CD4-positive, alpha-beta memory T cell (primary cell): ENCODE measurements at regions not wholly inside any gene's neighbourhood (a gene's known extent, or its start where the extent isn't known, plus 50 kb on each side); places are given as distances from the start of the nearest gene placed in this dataset.

Experiments used
- CTCF ChIA-PET: fragments of 350-600 bp; sonication (Branson Sonifier 250); formaldehyde crosslinking; loops from one replicate; lab custom pipeline; 2021; ENCODE audit warnings: inconsistent platforms; ENCODE audit not compliant: partially characterized antibody; lab: Charles Lee
- POLR2A ChIA-PET: fragments of 350-600 bp; sonication (Branson Sonifier 250); formaldehyde crosslinking; loops from one replicate; lab custom pipeline; 2021; ENCODE audit not compliant: partially characterized antibody; lab: Charles Lee
- DNase-seq, 5 donors: peaks; one replicate each; pipeline versions ENCODE4 v3.0.0 to v3.0.0-alpha.2; 2020 to 2022; ENCODE audit warnings: mixed read lengths in 1 of 5
- H3K27ac ChIP-seq: one replicate; pipeline ENCODE4 v1.7.0; 2013; ENCODE audit warnings: low read depth, low read length
- H3K27me3 ChIP-seq: 2 replicates; pipeline ENCODE4 v1.7.0; 2013; ENCODE audit warnings: mild to moderate bottlenecking, low read length, moderate library complexity; ENCODE audit not compliant: insufficient read depth
- H3K36me3 ChIP-seq: 2 replicates; pipeline ENCODE4 v1.7.0; 2013; ENCODE audit warnings: mild to moderate bottlenecking, low read length, moderate library complexity; ENCODE audit not compliant: insufficient read depth
- H3K4me1 ChIP-seq: 2 replicates; pipeline ENCODE4 v1.7.0; 2013; ENCODE audit warnings: mild to moderate bottlenecking, low read length, moderate library complexity; ENCODE audit not compliant: insufficient read depth
- H3K4me3 ChIP-seq, 2 donors: one replicate each; pipeline ENCODE4 v1.7.0; 2013; ENCODE audit warnings: low read length in 2 of 2, mild to moderate bottlenecking in 1 of 2
- H3K9me3 ChIP-seq, 2 donors: one replicate each; pipeline ENCODE4 v1.7.0; 2013; ENCODE audit warnings: low read length in 2 of 2, control low read depth in 1 of 2; ENCODE audit not compliant: control insufficient read depth in 1 of 2
- H3K27ac Mint-ChIP-seq, 7 donors: one replicate each; pipeline ENCODE4 v1.8.0; 2020 to 2021; ENCODE audit warnings: mixed read lengths in 7 of 7, mild to moderate bottlenecking in 6 of 7, inconsistent platforms in 3 of 7, moderate library complexity in 3 of 7
- H3K27me3 Mint-ChIP-seq, 2 donors: one replicate each; pipeline ENCODE4 v1.8.0; 2020 to 2021; ENCODE audit warnings: mixed read lengths in 2 of 2
- H3K36me3 Mint-ChIP-seq, 2 donors: one replicate each; pipeline ENCODE4 v1.8.0; 2020 to 2021; ENCODE audit warnings: mixed read lengths in 2 of 2, inconsistent platforms in 1 of 2, mild to moderate bottlenecking in 1 of 2
- H3K4me1 Mint-ChIP-seq, 4 donors: one replicate each; pipeline ENCODE4 v1.8.0; 2020 to 2021; ENCODE audit warnings: mixed read lengths in 4 of 4, mild to moderate bottlenecking in 1 of 4
- H3K4me3 Mint-ChIP-seq, 8 donors: one replicate each; pipeline ENCODE4 v1.8.0; 2020 to 2021; ENCODE audit warnings: mixed read lengths in 8 of 8, mild to moderate bottlenecking in 7 of 8, moderate library complexity in 6 of 8, inconsistent platforms in 3 of 8
- H3K9me3 Mint-ChIP-seq, 8 donors: one replicate each; pipeline ENCODE4 v1.8.0; 2020 to 2021; ENCODE audit warnings: mixed read lengths in 8 of 8, mild to moderate bottlenecking in 5 of 8, inconsistent platforms in 3 of 8, moderate library complexity in 1 of 8
- intact Hi-C: fragments of 100-400 bp; cut with micrococcal nuclease; formaldehyde crosslinking; loops from one replicate; pipeline ENCODE4 v1.15.1; 2023

DNA sequence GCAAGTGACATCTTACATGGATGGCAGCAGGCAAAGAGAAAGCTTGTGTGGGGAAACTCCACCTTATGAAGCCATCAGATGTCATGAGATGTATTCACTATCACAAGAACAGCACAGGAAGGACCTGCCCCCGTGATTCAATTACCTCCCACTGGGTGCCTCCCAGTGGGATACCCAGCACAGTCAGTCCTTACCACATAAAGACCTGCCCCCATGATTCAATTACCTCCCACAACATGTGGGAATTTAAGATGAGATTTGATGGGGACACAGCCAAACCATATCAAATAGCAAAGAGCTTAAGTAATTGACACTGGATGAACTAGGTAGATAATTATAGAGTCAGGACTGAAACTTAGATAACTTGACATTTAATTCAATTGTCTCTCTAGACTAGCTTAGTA, 85.6 kb downstream of the SLIT2 start:
- peaks cover 0 to 7% (median 3%) of the 10 kb centered on the region in 8 donors for H3K9me3 Mint-ChIP-seq
- H3K36me3 ChIP-seq, result no peaks in the 10 kb centered on the region
- ChIA-PET CTCF (no interaction called here), POLR2A (no interaction called here)
- no peaks in the 10 kb centered on the region for H3K36me3 Mint-ChIP-seq
- no peak for DNase-seq
- H3K4me1 ChIP-seq, result no peaks in the 10 kb centered on the region
- no peaks in the 10 kb centered on the region for H3K4me1 Mint-ChIP-seq
- no peak overlapping the region for H3K27ac ChIP-seq
- no peak overlapping the region for H3K4me3 ChIP-seq
- no peaks in the 10 kb centered on the region for H3K27me3 Mint-ChIP-seq
- H3K27ac Mint-ChIP-seq, result no peak overlapping the region
- H3K27me3 ChIP-seq, result no peaks in the 10 kb centered on the region
- no peak overlapping the region for H3K4me3 Mint-ChIP-seq
- intact Hi-C loops, result no loop called here
- H3K9me3 ChIP-seq, result no peaks in the 10 kb centered on the region

DNA sequence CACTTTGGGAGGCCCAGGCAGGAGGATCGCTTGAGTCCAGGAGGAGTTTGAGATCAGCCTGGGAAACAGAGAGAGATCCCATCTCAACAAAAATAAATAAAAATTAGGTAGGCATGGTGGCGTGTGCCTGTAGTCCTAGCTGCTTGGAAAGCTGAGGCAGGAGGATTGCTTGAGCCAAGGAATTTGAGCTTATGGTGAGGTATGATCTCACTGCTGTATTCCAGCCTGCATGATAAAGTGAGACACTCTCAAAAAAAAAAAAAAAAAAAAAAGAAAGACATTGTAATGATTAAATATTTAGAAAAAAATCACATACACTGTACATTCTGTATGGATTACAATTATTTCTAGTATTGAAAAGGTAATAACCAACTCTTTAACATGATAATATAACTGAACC, 87.1 kb downstream of the SLIT2 start:
- no peak overlapping the region for H3K4me3 Mint-ChIP-seq
- no peaks in the 10 kb centered on the region for H3K27me3 ChIP-seq
- no peaks in the 10 kb centered on the region for H3K4me1 ChIP-seq
- H3K27ac ChIP-seq, result no peak overlapping the region
- ChIA-PET POLR2A (no interaction called here), CTCF (no interaction called here)
- no peak for DNase-seq
- H3K9me3 Mint-ChIP-seq, result peaks cover 0 to 7% (median 3%) of the 10 kb centered on the region in 8 donors
- intact Hi-C loops, result no loop called here
- no peaks in the 10 kb centered on the region for H3K9me3 ChIP-seq
- no peaks in the 10 kb centered on the region for H3K4me1 Mint-ChIP-seq
- H3K36me3 ChIP-seq, result no peaks in the 10 kb centered on the region
- no peak overlapping the region for H3K4me3 ChIP-seq
- no peak overlapping the region for H3K27ac Mint-ChIP-seq
- no peaks in the 10 kb centered on the region for H3K27me3 Mint-ChIP-seq
- H3K36me3 Mint-ChIP-seq, result no peaks in the 10 kb centered on the region

DNA sequence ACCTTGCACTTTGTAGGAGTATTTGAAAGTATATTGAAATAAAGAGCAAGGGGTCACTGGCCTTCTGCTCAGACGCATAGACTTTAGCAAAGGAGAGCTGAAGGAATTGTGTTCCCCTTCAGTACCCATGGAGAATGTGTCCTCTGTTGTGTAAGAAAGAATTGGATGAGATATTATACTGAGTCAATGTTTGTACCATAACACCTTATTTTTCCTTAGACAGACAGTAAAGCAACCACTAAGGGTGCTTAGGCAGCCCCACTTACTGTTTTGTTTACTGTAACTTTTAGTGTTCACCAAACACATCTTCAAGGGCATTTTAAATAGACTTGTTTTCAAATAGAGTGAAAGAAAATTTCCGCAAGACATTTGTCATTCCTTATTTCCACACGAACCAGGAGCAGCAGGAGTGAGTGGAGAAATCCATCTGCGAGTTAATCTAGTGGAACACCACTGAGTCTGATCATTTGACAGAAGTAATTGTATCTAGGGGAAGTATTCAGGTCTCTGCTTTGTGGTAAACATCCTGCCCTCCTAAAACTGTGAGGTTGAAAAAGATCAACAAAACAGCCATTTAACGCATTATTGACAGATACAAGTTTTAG, 89.5 kb downstream of the SLIT2 start:
- H3K27ac ChIP-seq, result no peak overlapping the region
- H3K36me3 Mint-ChIP-seq, result no peaks in the 10 kb centered on the region
- peaks cover 0 to 9% (median 4%) of the 10 kb centered on the region in 8 donors for H3K9me3 Mint-ChIP-seq
- no peak overlapping the region for H3K4me3 ChIP-seq
- CTCF ChIA-PET, result no interaction called here
- POLR2A ChIA-PET, result no interaction called here
- intact Hi-C loops, result no loop called here
- DNase-seq, result no peak
- H3K36me3 ChIP-seq, result no peaks in the 10 kb centered on the region
- no peaks in the 10 kb centered on the region for H3K4me1 ChIP-seq
- H3K9me3 ChIP-seq, result no peaks in the 10 kb centered on the region
- no peak overlapping the region for H3K4me3 Mint-ChIP-seq
- no peaks in the 10 kb centered on the region for H3K27me3 ChIP-seq
- no peaks in the 10 kb centered on the region for H3K27me3 Mint-ChIP-seq
- H3K4me1 Mint-ChIP-seq, result no peaks in the 10 kb centered on the region
- no peak overlapping the region for H3K27ac Mint-ChIP-seq

GRCh38 chr4:20347531-20347930, 95.8 kb downstream of the SLIT2 start:
- Mint-ChIP-seq H3K27ac (no peak overlapping the region), H3K36me3 (no peaks in the 10 kb centered on the region), H3K27me3 (no peaks in the 10 kb centered on the region), H3K4me1 (no peaks in the 10 kb centered on the region), H3K4me3 (no peak overlapping the region), H3K9me3 (peaks cover 0 to 6% (median 1%) of the 10 kb centered on the region in 8 donors)
- ChIA-PET CTCF (no interaction called here), POLR2A (no interaction called here)
- Histone ChIP-seq H3K9me3 (no peaks in the 10 kb centered on the region), H3K27me3 (no peaks in the 10 kb centered on the region), H3K36me3 (no peaks in the 10 kb centered on the region), H3K4me1 (no peaks in the 10 kb centered on the region), H3K4me3 (no peak overlapping the region), H3K27ac (no peak overlapping the region)
- DNase-seq, result no peak
- intact Hi-C loops, result no loop called here

DNA sequence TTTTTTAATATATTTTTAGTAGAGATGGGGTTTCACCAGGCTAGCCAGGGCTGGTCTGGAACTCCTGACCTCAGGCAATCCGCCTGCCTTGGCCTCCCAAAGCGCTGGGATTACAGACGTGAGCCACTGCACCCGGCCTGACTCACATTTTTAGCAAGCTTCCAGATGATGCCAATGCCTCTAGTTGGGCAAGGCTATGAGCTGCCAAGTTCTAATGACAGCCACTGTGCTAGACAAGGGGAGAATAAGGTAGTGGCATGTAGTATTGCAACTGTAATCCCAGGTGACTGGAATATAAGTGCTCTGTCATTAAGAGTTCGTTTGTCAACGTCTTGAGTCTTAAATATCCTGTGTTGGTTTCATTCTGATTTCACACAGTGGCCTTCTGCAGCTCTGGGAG, 96.7 kb downstream of the SLIT2 start:
- H3K4me3 Mint-ChIP-seq, result no peak overlapping the region

DNA sequence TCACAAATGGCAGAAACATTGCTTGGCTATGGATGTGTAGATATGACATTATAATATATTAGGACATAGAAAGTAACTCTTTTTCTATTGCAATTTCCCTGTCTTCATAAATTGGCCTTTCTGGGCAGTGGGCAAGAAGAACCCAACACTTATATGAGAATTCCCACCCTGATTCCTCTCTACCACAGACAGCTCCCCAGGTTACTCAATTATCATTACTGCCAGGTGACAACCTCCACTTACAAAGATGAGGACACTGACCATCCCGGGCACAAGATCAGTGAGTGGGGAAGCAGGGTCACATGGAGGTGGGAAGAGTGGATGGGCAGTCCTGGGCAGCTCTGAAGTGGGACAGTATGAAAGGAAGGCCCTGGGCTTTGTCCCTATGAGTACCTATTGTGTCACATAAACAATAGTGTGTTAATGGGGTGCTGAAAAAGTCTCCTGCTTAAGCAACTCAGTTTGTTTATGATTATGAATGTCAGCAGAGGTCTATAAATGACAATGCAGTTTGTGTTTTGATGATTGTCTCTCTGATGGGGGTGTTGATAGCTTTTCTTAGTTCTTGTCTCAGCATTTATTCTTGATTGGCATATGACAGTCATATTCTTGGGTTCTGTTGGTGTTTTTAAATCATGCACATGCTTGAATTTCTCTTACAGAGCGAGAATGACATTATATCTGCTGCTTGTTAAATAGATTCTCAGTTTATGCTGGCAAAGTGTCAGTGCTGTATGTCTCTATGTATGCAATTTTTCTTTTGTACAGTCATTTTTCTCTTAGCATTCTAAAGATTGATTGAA, 99.9 kb downstream of the SLIT2 start:
- POLR2A ChIA-PET, result no interaction called here
- H3K27me3 ChIP-seq, result no peaks in the 10 kb centered on the region
- intact Hi-C loops, result no loop called here

More for the DNA sequence above, 96.7 kb downstream of the SLIT2 start:
- no peak for DNase-seq
- Mint-ChIP-seq H3K9me3 (peaks cover 0 to 5% (median 0%) of the 10 kb centered on the region in 8 donors), H3K27ac (no peak overlapping the region), H3K36me3 (no peaks in the 10 kb centered on the region), H3K27me3 (no peaks in the 10 kb centered on the region), H3K4me1 (no peaks in the 10 kb centered on the region)
- ChIA-PET POLR2A (no interaction called here), CTCF (no interaction called here)
- H3K27ac ChIP-seq, result no peak overlapping the region
- H3K9me3 ChIP-seq, result no peaks in the 10 kb centered on the region
- no peaks in the 10 kb centered on the region for H3K4me1 ChIP-seq
- intact Hi-C loops, result no loop called here
- no peak overlapping the region for H3K4me3 ChIP-seq
- no peaks in the 10 kb centered on the region for H3K27me3 ChIP-seq
- no peaks in the 10 kb centered on the region for H3K36me3 ChIP-seq

DNA sequence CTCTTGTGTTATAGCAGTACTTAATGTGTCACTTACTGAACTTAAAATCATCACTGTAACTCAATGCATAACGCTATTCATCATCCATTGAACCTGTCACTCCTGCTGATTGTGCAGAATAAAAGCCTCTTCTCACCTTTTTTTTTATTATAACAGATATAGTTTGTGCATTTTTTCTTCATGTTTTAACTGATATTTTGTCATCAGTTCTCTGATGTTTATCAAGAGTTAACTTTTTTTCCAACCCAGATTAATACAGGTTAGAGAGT, 100.4 kb downstream of the SLIT2 start:
- peaks cover 0 to 4% (median 0%) of the 10 kb centered on the region in 8 donors for H3K9me3 Mint-ChIP-seq
- POLR2A ChIA-PET, result no interaction called here
- no peak overlapping the region for H3K4me3 ChIP-seq
- H3K27me3 ChIP-seq, result no peaks in the 10 kb centered on the region
- H3K4me3 Mint-ChIP-seq, result no peak overlapping the region
- no peaks in the 10 kb centered on the region for H3K4me1 Mint-ChIP-seq
- H3K9me3 ChIP-seq, result no peaks in the 10 kb centered on the region
- DNase-seq, result no peak
- CTCF ChIA-PET, result no interaction called here
- intact Hi-C loops, result no loop called here
- H3K27me3 Mint-ChIP-seq, result no peaks in the 10 kb centered on the region
- H3K27ac ChIP-seq, result no peak overlapping the region
- no peaks in the 10 kb centered on the region for H3K36me3 ChIP-seq
- no peaks in the 10 kb centered on the region for H3K4me1 ChIP-seq
- no peak overlapping the region for H3K27ac Mint-ChIP-seq
- H3K36me3 Mint-ChIP-seq, result no peaks in the 10 kb centered on the region

More for the DNA sequence above, 99.9 kb downstream of the SLIT2 start:
- no peaks in the 10 kb centered on the region for H3K27me3 Mint-ChIP-seq
- no peak for DNase-seq
- H3K36me3 Mint-ChIP-seq, result no peaks in the 10 kb centered on the region
- no peak overlapping the region for H3K4me3 Mint-ChIP-seq
- no peak overlapping the region for H3K27ac Mint-ChIP-seq
- CTCF ChIA-PET, result no interaction called here
- no peaks in the 10 kb centered on the region for H3K4me1 ChIP-seq
- peaks cover 0 to 4% (median 0%) of the 10 kb centered on the region in 8 donors for H3K9me3 Mint-ChIP-seq
- no peaks in the 10 kb centered on the region for H3K9me3 ChIP-seq
- no peak overlapping the region for H3K4me3 ChIP-seq
- H3K27ac ChIP-seq, result no peak overlapping the region
- H3K36me3 ChIP-seq, result no peaks in the 10 kb centered on the region
- no peaks in the 10 kb centered on the region for H3K4me1 Mint-ChIP-seq
